CD14-positive monocyte (primary cell): ENCODE measurements at regions not wholly inside any gene's neighbourhood (a gene's known extent, or its start where the extent isn't known, plus 50 kb on each side); places are given as distances from the start of the nearest gene placed in this dataset.

Experiments used
- DNase-seq, 3 donors: peaks; one replicate each; pipeline ENCODE4 v3.0.0-alpha.2; 2011 to 2022
- H2AFZ ChIP-seq: 2 replicates; pipeline ENCODE4 v1.6.0; 2012; ENCODE audit warnings: mild to moderate bottlenecking, low read depth, low read length, inconsistent platforms; ENCODE audit not compliant: insufficient read depth, poor library complexity, severe bottlenecking
- H3K27ac ChIP-seq, 2 donors: 1 replicate in 1 of 2; 2 replicates in 1 of 2; pipeline ENCODE4 v1.5.1; 2012 to 2013; ENCODE audit warnings: low read length in 2 of 2, control low read depth in 1 of 2, inconsistent platforms in 1 of 2, low read depth in 1 of 2, mild to moderate bottlenecking in 1 of 2
- H3K27me3 ChIP-seq, 2 donors: one replicate each; pipeline versions ENCODE4 v1.6.0 to v1.6.1; 2011 to 2013; ENCODE audit warnings: low read length in 2 of 2; ENCODE audit not compliant: control insufficient read depth in 2 of 2, insufficient read depth in 2 of 2
- H3K36me3 ChIP-seq, 2 donors: replicated peaks in 1 of 2; 1 replicate in 1 of 2; 2 replicates in 1 of 2; pipeline versions ENCODE4 v1.5.1 to v1.6.1; 2012 to 2013; ENCODE audit warnings: low read length in 2 of 2, control low read depth in 1 of 2, inconsistent platforms in 1 of 2, mild to moderate bottlenecking in 1 of 2; ENCODE audit not compliant: insufficient read depth in 2 of 2, control insufficient read depth in 1 of 2
- H3K4me1 ChIP-seq, 2 donors: 1 replicate in 1 of 2; 2 replicates in 1 of 2; pipeline versions ENCODE4 v1.5.1 to v1.6.1; 2012 to 2013; ENCODE audit warnings: low read length in 2 of 2, control low read depth in 1 of 2, inconsistent platforms in 1 of 2, mild to moderate bottlenecking in 1 of 2, moderate library complexity in 1 of 2; ENCODE audit not compliant: insufficient read depth in 2 of 2, control insufficient read depth in 1 of 2
- H3K4me2 ChIP-seq: replicated peaks from 2 replicates; pipeline ENCODE3; 2012; ENCODE audit warnings: low read length, moderate library complexity, mild to moderate bottlenecking; ENCODE audit not compliant: poor library complexity, severe bottlenecking; ENCODE audit errors: extremely low read depth
- H3K4me3 ChIP-seq, 3 experiments: fragments of 200-600 bp in 1 of 3; sonication (generic) in 1 of 3; replicated peaks in 1 of 3; 1 replicate in 2 of 3; 2 replicates in 1 of 3; pipeline ENCODE4 v1.5.1; 2011 to 2013; ENCODE audit warnings: low read length in 3 of 3, mild to moderate bottlenecking in 3 of 3, control low read depth in 2 of 3, low read depth in 2 of 3, inconsistent platforms in 1 of 3, moderate library complexity in 1 of 3
- H3K79me2 ChIP-seq: 2 replicates; pipeline ENCODE4 v1.6.0; 2012; ENCODE audit warnings: mild to moderate bottlenecking, control low read depth, inconsistent platforms, low read length, moderate library complexity; ENCODE audit not compliant: insufficient read depth
- H3K9ac ChIP-seq: 2 replicates; pipeline ENCODE4 v1.6.0; 2017; ENCODE audit warnings: low read length, mild to moderate bottlenecking; ENCODE audit not compliant: insufficient read depth, poor library complexity, severe bottlenecking
- H3K9me3 ChIP-seq, 2 donors: replicated peaks in 1 of 2; 1 replicate in 1 of 2; 2 replicates in 1 of 2; pipeline versions ENCODE4 v1.5.1 to v1.6.1; 2012 to 2013; ENCODE audit warnings: low read length in 2 of 2, control low read depth in 1 of 2; ENCODE audit not compliant: control insufficient read depth in 1 of 2, insufficient read depth in 1 of 2
- H4K20me1 ChIP-seq: 2 replicates; pipeline ENCODE4 v1.6.0; 2012; ENCODE audit warnings: mild to moderate bottlenecking, low read length, control low read depth, moderate library complexity; ENCODE audit not compliant: insufficient read depth
- H3K27ac Mint-ChIP-seq, 7 donors: one replicate each; pipeline ENCODE4 v1.8.0; 2020; ENCODE audit warnings: mild to moderate bottlenecking in 7 of 7, mixed read lengths in 7 of 7, moderate library complexity in 6 of 7, inconsistent platforms in 2 of 7
- H3K27me3 Mint-ChIP-seq, 3 donors: one replicate each; pipeline ENCODE4 v1.8.0; 2021 to 2022; ENCODE audit warnings: low read depth in 3 of 3, mild to moderate bottlenecking in 3 of 3, mixed read lengths in 3 of 3, moderate library complexity in 3 of 3, inconsistent platforms in 1 of 3
- H3K36me3 Mint-ChIP-seq, 2 donors: one replicate each; pipeline ENCODE4 v1.8.0; 2020; ENCODE audit warnings: mixed read lengths in 2 of 2, inconsistent platforms in 1 of 2, mild to moderate bottlenecking in 1 of 2
- H3K4me1 Mint-ChIP-seq: one replicate; pipeline ENCODE4 v1.8.0; 2020; ENCODE audit warnings: mild to moderate bottlenecking, mixed read lengths
- H3K4me3 Mint-ChIP-seq, 2 donors: one replicate each; pipeline ENCODE4 v1.8.0; 2020; ENCODE audit warnings: mild to moderate bottlenecking in 2 of 2, mixed read lengths in 2 of 2, moderate library complexity in 1 of 2
- H3K9me3 Mint-ChIP-seq, 7 donors: one replicate each; pipeline ENCODE4 v1.8.0; 2020 to 2022; ENCODE audit warnings: mixed read lengths in 7 of 7, mild to moderate bottlenecking in 6 of 7, moderate library complexity in 6 of 7, inconsistent platforms in 2 of 7
- WGBS: methylation state at CpG from one replicate; pipeline ENCODE4 v1.1.5; 2013; ENCODE audit warnings: missing lambda C conversion rate; ENCODE audit not compliant: insufficient coverage; 5-methylcytosine and 5-hydroxymethylcytosine counted together
- intact Hi-C, 2 donors: fragments of 100-400 bp; cut with micrococcal nuclease; formaldehyde crosslinking; loops; one replicate each; pipeline versions ENCODE4 v1.15.0 to v1.15.1; 2023
- TF ChIP-seq, protein P1 (sequence below): fragments of 200-600 bp; IDR thresholded peaks from one replicate; pipeline ENCODE4 v1.8.0; 2022; ENCODE audit warnings: antibody characterized with exemption, mild to moderate bottlenecking

DNA sequence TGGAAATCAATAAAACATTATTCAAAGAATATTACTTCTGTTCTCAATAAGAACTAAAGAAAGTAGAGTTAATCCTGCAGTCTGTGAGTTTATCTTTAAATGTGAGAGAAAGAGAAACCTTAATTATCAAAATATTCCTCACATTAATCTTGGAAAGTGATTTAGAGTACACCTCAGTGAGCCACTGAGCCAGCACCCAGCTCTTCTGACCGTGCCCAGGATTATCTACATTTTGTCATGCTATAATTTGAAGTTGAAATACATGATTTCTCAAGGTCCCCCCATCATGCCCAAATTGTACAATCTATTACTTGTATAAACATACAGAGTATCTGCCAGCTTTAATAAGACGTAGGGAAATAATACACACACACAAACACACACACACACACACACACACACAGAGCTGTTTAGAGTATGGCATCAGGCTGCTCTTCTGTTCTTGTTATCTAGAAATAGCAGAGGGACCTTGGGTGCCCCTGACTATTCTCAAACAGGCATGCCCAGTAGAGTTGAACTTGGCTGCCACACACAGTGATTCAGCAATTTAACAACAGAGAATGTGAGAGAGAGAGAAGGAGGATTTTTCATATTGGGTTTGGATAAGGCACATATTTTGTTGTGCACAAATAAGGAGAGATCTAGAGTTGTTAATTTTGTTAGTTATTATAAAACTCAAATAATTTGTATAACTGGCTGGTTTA, 74.4 kb downstream of the P2RY1 start:
- H4K20me1 ChIP-seq, result no peaks in the 10 kb centered on the region
- TF ChIP-seq, protein P1, sequence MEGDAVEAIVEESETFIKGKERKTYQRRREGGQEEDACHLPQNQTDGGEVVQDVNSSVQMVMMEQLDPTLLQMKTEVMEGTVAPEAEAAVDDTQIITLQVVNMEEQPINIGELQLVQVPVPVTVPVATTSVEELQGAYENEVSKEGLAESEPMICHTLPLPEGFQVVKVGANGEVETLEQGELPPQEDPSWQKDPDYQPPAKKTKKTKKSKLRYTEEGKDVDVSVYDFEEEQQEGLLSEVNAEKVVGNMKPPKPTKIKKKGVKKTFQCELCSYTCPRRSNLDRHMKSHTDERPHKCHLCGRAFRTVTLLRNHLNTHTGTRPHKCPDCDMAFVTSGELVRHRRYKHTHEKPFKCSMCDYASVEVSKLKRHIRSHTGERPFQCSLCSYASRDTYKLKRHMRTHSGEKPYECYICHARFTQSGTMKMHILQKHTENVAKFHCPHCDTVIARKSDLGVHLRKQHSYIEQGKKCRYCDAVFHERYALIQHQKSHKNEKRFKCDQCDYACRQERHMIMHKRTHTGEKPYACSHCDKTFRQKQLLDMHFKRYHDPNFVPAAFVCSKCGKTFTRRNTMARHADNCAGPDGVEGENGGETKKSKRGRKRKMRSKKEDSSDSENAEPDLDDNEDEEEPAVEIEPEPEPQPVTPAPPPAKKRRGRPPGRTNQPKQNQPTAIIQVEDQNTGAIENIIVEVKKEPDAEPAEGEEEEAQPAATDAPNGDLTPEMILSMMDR, result no peak
- no peaks in the 10 kb centered on the region for H3K36me3 Mint-ChIP-seq
- no peak overlapping the region for H3K4me3 ChIP-seq
- no peaks in the 10 kb centered on the region for H3K4me1 ChIP-seq
- intact Hi-C loops, result no loop called here
- H3K27ac Mint-ChIP-seq, result no peak overlapping the region
- peaks cover 0 to under 1% (median 0%) of the 10 kb centered on the region in 3 donors for H3K27me3 Mint-ChIP-seq
- H3K9ac ChIP-seq, result no peak overlapping the region
- no peak overlapping the region for H3K4me2 ChIP-seq
- DNase-seq, result no peak
- peaks cover 0 to 5% (median 1%) of the 10 kb centered on the region in 7 donors for H3K9me3 Mint-ChIP-seq
- no peak overlapping the region for H2AFZ ChIP-seq
- no peak overlapping the region for H3K27ac ChIP-seq
- peaks cover 5% of the 10 kb centered on the region for H3K4me1 Mint-ChIP-seq
- no peaks in the 10 kb centered on the region for H3K36me3 ChIP-seq
- no peaks in the 10 kb centered on the region for H3K27me3 ChIP-seq
- H3K79me2 ChIP-seq, result no peaks in the 10 kb centered on the region
- no peak overlapping the region for H3K4me3 Mint-ChIP-seq
- H3K9me3 ChIP-seq, result no peaks in the 10 kb centered on the region
- no CpG with 5 or more reads among the region's 2 CpGs for WGBS

DNA sequence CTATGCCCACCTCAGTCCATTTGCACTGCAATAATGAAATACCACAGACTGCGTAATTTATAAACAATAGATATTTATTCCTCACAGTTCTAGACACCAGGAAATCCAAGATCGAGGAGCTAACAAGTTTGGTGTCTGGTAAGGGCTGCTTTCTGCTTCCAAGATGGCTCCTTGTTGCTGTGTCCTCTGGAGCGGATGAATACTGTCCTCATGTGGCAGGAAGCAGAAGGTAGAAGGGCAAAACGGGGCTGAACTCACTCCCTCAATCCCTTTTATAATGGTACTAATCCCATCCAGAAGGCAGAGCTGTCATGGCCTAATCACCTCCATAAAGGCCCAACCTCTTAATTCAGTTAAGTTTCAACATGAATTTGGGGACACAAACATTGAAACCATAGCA, 75.3 kb downstream of the P2RY1 start:
- H3K4me2 ChIP-seq, result no peak overlapping the region
- no CpG with 5 or more reads among the region's 4 CpGs for WGBS
- no peaks in the 10 kb centered on the region for H3K36me3 ChIP-seq
- no peak overlapping the region for H3K27ac ChIP-seq
- no peaks in the 10 kb centered on the region for H3K79me2 ChIP-seq
- peaks cover 0 to 3% (median 0%) of the 10 kb centered on the region in 7 donors for H3K9me3 Mint-ChIP-seq
- no peak overlapping the region for H3K4me3 ChIP-seq
- H3K4me3 Mint-ChIP-seq, result no peak overlapping the region
- H3K4me1 Mint-ChIP-seq, result peaks cover 5% of the 10 kb centered on the region
- no peaks in the 10 kb centered on the region for H4K20me1 ChIP-seq
- H2AFZ ChIP-seq, result no peak overlapping the region
- no peaks in the 10 kb centered on the region for H3K36me3 Mint-ChIP-seq
- no peak for DNase-seq
- no peaks in the 10 kb centered on the region for H3K4me1 ChIP-seq
- H3K27ac Mint-ChIP-seq, result no peak overlapping the region
- no peak overlapping the region for H3K9ac ChIP-seq
- H3K27me3 Mint-ChIP-seq, result no peaks in the 10 kb centered on the region
- TF ChIP-seq, protein P1, result no peak
- intact Hi-C loops, result no loop called here
- H3K27me3 ChIP-seq, result no peaks in the 10 kb centered on the region
- H3K9me3 ChIP-seq, result no peaks in the 10 kb centered on the region
